ENCODE measurements at regions not wholly inside any gene's neighbourhood (a gene's known extent, or its start where the extent isn't known, plus 50 kb on each side); places are given as distances from the start of the nearest gene placed in this dataset.

- H3K4me3 ChIP-seq (replicated peaks; ENCODE audit: low read depth, low read length), result no peak overlapping the region
- no peak for DNase-seq (ENCODE audit: extremely low read depth, low read depth)
- TF ChIP-seq CTCF (IDR thresholded peaks at IDR 0.05; ENCODE audit: low read depth, low read length, missing control alignments), result no peak
These were observed 209.9 kb upstream of the ROPN1 start for GRCh38 chr3:124201786-124202185.

- DNase-seq (ENCODE audit: extremely low read depth, low read depth), result no peak
- no peak overlapping the region for H3K4me3 ChIP-seq (replicated peaks; ENCODE audit: low read depth, low read length)
- no peak for TF ChIP-seq CTCF (IDR thresholded peaks at IDR 0.05; ENCODE audit: low read depth, low read length, missing control alignments)
These were observed 210.8 kb upstream of the ROPN1 start for GRCh38 chr3:124202754-124203153.

GRCh38 chr3:124203292-124203691 lies 211.4 kb upstream of the ROPN1 start:
- H3K4me3 ChIP-seq (replicated peaks; ENCODE audit: low read depth, low read length), result no peak overlapping the region
- TF ChIP-seq CTCF (IDR thresholded peaks at IDR 0.05; ENCODE audit: low read depth, low read length, missing control alignments), result no peak
- DNase-seq (ENCODE audit: extremely low read depth, low read depth), result no peak

GRCh38 chr3:124206225-124207055 lies 214.5 kb upstream of the ROPN1 start:
- no peak for DNase-seq (ENCODE audit: extremely low read depth, low read depth)
- H3K4me3 ChIP-seq (replicated peaks; ENCODE audit: low read depth, low read length), result no peak overlapping the region
- TF ChIP-seq CTCF (IDR thresholded peaks at IDR 0.05; ENCODE audit: low read depth, low read length, missing control alignments), result no peak

GRCh38 chr3:124207077-124207476 lies 215.2 kb upstream of the ROPN1 start:
- TF ChIP-seq CTCF (IDR thresholded peaks at IDR 0.05; ENCODE audit: low read depth, low read length, missing control alignments), result no peak
- no peak overlapping the region for H3K4me3 ChIP-seq (replicated peaks; ENCODE audit: low read depth, low read length)
- no peak for DNase-seq (ENCODE audit: extremely low read depth, low read depth)

GRCh38 chr3:124207873-124208485 lies 216.1 kb upstream of the ROPN1 start:
- no peak for TF ChIP-seq CTCF (IDR thresholded peaks at IDR 0.05; ENCODE audit: low read depth, low read length, missing control alignments)
- no peak for DNase-seq (ENCODE audit: extremely low read depth, low read depth)
- H3K4me3 ChIP-seq (replicated peaks; ENCODE audit: low read depth, low read length), result no peak overlapping the region

Data from HFF-Myc (cell line).